Left forelimb (tissue), 1 donor: ENCODE measurements at regions not wholly inside any gene's neighbourhood (a gene's known extent, or its start where the extent isn't known, plus 50 kb on each side); places are given as distances from the start of the nearest gene placed in this dataset.
"Not testable (repeated sequence)": the region's sequence is repeated elsewhere in the genome, so short reads cannot be mapped to it uniquely, and the experiment has no call there.

Experiments
- DNase-seq: peaks from one replicate; pipeline ENCODE4 v3.0.0-alpha.2; 2018; ENCODE audit warnings: low spot score

DNA sequence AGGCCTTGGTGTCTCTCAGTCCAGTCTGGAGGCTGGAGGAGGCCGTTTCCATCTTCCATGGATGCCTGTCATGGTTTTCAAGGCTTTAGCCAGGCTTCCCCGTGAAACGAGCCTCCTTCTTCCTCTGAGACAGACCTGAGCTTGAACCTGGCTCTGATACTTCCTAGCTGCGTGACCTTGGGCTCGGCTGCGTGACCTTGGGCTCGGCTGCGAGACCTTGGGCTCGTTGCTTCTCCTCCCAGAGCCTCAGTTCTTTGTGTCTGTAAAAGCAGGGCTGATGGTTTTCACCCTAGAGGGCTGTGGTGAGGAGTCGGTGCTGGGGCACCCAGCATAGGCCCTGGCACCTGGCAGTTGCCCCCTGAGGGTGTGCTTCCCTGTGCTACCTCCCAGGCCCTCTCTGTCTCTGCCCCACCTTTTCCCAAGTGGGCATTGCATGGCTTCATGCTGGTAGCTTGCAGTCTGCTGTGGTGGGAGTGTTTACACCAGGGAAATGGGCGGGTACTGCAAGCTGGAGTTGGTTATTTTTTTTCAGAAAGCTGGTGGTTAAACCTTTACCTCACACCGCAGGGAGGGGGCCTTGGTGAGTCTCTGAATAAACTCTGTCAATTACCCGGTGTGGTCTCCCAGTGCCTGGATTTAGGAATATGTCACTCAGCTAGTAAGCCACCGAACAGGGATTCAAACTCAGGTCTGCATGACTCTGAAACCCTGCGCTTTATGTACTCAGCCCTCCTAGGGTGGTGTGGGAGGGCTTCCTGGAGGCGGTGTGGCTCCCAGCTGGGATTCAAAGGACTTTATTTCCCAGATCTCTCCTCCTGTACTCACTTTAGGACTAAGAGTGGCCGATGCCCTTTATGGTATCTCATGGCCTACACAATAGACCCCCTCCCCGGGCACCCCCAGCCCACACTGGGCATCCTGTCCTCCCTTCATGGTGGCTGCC, 129.0 kb upstream of the CIBAR2 start:
- DNase-seq, result no peak

DNA sequence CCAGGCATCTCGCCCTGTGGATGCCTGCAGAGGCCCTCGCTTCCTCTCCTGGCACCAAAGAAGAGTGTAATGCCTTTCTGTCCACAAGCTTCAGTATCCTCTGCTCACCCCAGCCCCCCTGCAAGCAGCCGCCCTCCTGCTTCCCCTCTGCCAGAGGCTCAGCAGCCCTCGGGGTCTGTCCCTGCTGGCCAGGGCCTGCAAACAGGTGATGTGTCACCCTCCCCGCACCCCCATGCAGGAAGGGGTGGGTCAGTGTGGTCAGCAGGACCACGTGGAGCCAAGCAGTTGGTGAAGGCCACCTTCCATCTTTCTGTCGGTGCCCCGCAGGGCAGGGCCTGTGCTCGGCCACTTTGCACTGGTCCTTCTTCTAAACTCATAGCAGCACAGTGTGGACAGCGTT, 129.9 kb upstream of the CIBAR2 start:
- no peak for DNase-seq

DNA sequence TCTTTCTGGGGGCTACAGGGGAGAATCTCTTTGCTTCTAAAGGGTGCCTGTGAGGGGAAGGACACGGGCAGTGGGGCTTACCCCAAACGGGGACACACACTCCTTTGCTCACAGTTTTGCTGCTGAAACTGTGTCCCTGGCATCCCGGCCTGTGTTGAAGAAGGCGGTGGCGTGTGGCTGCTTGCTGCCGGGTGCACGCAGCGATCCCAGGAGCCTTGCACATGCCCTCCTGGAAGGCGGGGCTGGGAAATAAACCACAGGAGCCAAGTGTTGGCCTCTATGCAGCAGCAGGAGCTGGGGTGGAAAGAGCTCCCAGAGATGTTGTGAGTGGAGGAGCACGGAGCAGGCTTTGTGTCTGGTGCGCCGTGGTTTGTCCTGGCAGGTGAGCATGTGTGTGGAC, 131.0 kb upstream of the CIBAR2 start:
- DNase-seq, result no peak

DNA sequence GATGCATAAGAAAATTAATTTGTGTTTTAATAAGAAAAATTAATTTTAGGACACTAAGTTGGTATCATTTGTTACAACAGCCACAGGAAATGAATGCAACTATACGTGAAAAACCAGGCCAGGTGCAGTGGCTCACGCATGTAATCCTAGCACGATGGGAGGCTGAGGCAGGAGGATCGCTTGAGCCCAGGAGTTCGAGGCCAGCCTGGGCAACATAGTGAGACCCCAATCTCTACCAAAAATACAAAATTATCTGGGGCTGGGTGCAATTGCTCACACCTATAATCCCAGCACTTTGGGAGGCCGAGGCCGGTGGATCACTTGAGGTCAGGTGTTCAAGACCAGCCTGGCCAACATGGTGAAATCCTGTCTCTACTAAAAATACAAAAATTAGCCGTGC, 132.2 kb upstream of the CIBAR2 start:
- not testable (repeated sequence) for DNase-seq

DNA sequence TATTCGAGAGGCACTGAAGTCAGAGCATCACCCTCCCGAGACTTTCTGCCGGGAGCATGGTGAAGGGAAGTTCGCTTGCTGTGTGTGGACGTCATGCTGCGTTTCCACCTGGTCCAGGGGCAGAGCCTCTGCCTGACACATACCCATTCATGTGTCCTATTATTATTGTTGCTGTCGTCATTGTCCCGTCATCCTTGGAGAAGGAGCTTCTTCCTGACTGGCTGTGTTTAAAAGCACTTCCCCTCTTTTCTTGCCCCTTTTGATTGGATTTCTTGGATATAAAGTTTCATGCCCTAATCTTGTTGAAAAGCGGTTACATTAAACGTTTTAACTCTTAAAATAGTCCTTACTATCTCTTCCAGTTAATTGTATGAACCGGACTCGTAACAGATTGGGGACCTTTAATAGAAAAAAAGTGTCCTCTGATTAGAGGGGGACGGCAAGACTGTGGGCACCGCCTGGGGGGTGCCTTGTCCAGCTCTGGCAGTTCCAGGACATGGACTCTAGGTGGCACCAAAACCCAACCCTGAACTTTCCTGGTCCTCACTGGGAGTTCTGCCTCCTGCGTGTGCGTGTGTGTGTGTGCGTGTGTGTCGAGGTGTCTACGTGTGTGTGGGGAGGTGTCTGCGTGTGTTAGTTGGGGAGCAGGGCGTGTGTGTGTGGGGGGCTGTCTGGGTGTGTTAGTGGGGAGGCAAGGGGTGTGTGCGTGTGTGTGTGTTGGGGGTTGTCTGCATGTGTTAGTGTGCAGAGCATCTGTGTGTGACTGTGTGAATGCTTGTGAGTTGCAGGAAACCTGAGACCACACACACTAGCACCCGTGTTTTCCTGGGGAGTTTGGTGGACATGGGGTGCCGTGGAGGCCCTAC, 133.3 kb upstream of the CIBAR2 start:
- DNase-seq, result no peak

DNA sequence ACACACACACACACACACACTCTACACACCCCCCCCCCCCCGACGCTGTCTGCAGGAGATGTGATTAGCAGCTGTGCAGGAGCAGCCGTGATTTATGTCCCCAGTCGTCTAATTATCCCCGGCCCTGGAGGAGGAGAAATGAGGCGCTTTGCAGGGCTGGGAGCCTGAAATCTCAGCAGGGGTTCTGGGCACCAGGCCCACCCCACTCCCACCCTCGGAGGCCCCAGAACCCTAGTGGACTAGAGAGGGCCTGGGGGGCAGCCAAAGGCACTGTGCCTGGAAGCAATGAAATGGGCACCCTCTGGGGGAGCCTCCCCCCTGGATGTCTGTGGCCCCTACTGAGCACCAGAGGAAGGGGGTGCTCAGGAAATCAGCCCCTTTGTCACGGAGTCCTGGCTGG, 134.2 kb upstream of the CIBAR2 start:
- DNase-seq, result no peak

DNA sequence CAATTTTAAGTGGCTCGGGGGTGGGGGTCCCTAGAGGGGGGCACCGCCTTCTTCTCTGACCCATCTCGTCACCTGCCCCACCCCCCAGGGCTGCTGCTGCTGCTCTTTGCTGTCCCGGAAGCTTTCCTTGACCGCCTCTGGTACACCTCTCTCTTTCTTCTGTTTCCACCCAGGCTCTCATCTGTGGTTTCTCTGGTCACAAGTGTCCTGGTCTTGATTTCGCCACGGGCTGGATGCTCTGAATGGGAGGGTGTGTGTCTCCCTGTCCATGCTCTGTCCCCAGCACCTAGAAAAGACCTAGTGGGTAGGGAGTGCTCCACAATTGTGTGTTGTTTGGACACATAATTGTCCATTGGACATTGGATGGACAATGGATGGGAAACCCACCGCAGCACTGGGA, 134.7 kb upstream of the CIBAR2 start:
- no peak for DNase-seq

DNA sequence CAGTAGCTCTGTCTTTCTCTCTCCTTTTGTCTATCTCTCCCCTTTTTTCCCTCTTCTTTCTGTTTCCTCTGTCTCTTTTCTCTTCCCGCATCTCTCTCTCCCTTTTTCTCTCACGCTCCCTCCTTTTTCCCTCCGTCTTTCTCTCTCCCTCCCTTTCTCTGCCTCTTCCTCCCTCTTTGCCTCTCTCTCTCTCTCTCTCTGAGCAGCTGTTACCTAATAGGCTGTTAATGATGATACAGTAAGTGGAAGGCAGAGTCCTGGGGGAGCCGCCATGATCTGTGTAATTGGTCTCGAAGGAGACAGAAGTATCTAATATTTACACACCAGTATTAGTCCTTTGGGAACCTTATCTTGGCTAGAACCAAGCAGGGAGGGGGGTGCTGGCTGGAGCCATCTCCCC, 136.1 kb upstream of the CIBAR2 start:
- DNase-seq, result no peak

DNA sequence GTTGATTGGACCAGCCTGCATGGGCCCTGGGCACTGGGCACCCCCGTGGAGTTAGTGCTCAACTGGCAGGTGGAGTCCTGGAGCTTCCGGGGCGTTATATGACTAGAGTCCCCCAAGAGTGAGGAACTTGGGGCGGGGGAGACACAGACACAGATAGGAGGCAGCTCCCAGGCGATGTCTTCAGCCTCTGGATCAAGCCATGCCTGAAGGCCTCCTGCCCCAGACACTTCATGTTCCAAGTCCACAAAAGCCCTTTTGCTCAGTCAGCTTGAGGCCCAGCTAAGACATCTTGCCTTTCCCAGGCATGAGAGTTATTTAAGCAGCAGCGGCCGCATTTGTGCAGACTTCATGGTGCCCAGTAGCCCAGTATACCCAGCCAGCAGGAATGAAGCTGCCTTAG, 136.6 kb upstream of the CIBAR2 start:
- DNase-seq, result no peak

DNA sequence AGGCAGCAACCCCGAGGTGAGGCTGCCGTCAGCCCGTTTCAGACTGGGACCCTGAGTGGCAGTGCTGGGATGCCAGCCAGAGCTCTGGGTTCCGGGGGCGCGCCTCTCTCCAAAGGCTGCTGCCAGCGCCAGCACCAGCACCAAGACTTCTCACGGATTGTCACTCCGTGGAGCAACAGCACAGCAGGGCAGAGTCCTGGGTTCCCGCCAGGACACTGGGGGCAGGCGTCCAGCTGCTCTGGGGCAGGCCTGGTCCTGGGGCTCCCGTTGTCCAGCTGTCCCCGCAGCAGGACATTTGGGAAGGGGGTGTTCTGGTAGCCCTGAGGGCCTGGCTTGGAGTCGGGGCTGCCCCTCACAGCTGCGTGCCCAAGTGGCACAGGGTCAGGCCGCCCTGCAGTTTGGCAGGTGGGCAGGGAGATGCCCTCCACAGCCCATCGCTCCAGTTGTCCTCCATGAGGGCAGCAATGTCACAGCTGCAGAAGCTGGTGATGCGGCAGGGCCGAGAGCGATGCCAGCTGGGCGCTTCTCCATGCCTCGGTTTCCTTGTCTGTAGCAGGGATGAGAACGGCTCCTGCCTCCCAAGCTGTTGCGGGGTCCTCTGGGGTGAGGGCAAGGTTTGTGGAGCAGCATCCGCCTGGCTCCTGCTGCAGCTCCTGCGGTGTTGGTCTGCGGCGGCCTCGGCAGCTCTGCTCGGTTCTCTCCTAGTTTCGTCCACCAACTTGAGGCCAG, 137.3 kb upstream of the CIBAR2 start:
- no peak for DNase-seq

DNA sequence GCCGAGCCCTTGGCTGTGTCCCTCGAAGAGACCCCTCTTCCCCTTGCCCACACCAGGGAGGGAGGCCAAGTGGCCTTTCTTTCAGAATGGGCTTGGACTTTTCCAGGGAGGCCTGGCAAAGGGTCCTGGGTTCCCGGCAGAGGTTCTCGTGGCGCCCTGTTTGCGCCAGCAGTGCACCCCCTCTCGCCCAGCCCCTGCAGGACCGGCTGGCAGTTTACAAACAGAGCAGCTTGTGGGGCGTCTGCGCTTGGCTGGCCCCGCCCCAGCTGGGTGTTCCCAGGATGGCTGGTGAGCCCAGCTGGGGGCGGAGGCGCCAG, 137.8 kb upstream of the CIBAR2 start:
- DNase-seq, result no peak

DNA sequence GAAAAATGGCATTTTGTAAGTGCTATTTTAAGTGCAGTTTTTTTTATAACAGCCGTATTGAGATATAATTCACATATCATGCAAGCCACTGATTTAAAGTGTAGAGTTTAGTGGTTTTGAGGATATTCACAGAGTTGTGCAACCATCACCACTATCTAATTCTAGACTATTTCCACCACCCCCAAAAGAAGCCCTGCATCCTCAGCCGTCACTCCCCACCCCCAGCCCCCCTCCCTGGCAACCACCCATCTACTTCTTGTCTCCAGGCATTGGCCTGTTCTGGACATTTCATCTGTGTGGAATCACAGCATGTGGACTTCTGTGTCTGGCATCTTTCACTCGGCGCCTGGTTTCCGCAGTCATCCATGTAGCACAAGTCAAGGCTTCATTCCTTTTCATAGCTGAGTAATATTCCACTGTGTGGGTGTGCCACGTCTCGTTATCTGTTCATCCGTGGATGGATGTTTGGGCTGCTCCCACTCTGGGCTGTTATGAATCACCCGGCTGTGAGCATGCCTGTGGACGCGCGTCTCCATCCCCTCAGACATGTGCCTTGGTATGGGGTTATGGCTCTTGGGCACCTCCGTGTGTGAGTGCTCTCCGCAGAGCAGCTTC, 138.4 kb upstream of the CIBAR2 start:
- no peak for DNase-seq

DNA sequence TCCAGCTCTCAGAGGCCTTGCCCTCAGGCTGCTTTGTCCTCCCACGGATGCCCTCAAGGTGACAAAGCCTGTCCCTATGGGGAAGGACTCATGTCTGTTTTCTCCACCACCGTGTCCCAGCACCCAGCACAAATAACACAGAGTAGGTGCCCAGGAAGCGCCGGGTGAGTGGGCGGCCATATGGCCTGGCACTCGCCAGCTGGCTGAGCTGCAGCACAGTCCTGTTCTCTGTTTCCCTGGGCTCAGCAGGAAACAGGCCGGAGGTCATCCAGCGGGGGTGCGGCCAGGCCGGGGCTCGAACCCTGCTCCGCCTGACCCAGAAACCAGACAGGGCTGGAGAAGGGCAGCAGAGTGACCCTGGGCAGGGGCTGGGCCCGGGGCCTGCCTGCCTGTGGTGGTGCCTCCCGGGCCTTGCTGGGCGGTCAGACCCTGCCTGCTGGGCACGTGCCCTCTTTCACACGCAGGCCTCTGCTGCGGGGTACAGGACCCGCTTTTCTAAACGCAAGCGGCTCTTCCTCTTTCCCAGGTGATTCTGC, 139.0 kb upstream of the CIBAR2 start:
- DNase-seq, result no peak

DNA sequence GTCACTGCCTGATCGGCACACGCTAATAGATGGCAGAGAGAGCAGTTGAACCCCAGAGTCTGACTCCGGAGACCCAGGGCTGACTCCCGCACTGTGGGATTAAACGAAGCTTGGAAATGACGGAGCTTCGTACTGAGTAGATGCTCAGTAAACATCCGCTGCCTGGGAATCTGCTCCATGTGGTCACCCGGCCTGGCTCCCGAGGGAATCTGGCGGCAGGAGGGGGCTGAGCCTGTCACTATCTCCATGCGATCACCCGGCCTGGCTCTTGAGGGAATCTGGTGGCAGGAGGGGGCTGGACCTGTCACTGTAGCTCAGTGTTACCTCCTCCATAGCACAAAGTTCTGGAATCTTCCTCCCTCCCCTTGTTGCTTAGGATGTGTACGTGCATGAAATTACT, 139.7 kb upstream of the CIBAR2 start:
- no peak for DNase-seq

DNA sequence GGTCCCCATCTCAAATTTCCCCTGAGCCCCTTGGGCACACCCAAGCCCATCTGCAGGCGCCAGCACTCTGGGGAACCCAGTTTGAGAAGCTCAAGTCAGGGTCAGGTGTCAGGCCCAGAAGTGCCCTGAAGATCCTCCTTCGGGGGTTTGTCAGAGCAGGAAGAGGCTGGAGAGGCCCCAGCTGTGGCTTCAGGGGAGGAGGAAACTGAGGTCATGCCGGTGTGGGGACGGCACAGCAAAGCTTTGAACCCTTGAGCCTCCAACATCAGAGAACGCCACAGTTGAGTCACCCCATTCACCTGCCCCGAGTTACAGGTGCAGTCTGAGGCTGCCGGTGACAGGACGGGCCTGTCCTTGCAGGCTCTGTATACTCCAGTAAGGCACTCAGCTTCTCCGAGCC, 140.2 kb upstream of the CIBAR2 start:
- DNase-seq, result no peak

DNA sequence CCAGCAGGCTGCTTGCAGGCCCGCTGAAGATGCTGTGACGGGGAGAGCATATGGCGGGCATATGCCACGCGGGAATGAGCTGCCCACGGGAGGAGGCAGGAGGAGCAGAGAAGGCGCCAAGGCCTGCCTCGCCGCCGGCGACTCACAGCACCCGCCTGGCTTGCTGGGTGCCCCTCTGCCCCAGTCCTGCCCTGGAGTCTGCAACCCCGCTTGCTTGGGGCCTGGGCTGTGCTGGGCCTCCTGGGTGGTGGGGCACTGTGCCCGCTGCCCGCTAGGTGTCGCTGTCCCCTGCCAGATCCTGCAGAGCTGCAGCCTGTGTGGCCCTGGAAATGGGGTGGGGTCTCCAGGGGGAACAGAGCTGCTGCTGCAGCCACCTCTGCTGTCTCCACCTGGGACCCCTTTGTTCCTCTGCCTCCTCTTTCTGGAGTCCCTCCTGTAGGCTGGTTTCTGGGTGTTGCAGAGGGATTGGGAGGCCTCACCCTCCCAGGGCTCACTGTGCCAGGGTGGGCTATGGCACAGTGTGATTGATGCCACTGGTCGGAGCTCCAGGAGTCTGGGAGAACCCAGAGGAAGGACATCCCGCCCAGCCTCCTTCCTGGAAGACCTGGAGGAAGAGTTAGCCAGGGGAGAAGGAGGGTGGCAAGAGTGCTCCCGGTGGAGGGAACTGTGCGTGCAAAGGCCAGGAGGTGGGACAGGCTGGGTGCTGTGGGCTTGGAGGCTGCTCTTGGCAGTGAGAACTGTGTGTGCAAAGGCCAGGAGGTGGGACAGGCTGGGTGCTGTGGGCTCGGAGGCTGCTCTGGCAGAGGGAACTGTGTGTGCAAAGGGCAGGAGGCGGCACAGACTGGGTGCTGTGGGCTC, 141.0 kb upstream of the CIBAR2 start:
- no peak for DNase-seq

DNA sequence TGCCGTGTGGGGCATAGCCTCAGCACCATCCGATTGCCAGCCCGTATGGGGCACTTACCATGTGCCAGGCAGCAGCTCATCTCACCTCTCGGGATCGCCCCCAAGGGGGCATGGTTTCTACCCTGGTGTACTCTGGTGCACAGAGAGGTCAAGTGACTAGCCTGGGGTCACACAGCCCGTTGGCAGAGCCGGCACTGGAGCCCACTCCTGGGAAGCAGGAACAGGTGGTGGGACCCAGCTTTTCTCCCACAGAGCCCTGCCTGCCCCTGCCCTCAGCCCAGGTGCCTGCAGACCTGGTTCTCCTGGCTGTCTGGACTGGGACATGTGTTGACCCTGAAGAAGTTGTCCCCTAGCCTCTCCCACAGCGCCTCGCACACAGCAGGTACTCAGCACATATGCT, 141.8 kb upstream of the CIBAR2 start:
- DNase-seq, result no peak

DNA sequence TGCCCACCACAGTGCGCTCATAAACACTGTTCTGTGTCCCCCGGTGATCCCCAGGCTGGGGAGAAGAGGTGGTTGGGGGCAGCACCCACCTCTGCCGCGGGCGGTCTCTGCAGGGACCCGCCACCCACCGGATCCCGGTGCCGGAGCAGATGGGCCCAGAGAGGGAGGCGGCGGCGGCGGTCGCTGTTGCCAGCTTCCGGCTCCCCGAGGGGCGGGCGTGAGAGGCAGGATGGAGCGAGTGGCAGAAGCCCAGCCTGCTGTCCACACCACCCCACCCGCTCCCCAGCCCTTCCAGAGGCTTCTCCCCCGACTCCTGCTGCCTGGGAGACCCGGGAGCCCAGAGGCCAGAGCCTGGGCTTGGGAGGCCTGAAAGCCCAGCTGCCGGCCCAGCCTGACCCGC, 142.6 kb upstream of the CIBAR2 start:
- no peak for DNase-seq

DNA sequence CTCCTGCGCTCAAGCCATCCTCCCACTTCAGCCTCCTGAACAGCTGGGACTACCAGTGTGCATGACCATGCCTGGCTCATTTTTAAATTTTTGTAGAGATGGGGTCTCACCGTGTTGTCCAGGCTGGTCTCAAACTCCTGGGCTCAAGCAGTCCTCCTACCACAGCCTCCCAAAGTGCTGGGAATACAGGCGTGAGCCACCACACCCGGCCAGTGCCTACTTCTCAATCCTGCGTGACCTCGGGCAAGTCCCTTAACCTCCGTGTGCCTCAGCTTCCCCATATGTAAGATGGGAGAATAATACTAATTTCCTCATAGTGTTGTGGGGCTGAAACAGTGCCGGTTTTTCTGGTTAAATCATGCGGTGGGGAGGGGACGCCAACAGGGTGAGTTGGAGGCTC, 143.5 kb upstream of the CIBAR2 start:
- DNase-seq, result no peak

DNA sequence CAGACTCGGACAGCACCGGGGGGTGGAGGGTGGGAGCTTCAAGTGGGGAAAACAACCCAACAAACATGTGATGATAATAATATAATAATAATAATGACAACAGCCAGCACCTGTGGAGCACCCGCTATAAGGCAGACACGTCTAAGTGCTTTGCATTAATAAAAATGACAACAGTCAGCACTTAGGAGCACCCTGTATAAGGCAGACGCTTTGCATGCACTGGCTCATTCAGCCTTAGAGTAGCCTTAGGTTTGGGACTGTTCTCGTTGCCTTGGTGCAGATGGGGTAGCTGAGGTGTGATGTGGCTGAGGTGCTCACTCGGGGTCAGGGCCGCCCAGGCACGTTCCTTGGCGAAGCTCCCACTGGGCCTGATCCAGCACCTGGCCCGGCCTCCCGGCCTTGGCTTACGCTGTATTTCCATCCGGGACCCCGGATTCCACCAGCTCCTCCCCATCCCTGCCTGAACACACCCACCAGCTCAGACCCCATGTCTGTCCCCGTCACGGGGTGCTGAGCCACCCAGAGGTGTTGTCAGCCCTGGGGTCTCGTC, 144.0 kb upstream of the CIBAR2 start:
- DNase-seq, result no peak

DNA sequence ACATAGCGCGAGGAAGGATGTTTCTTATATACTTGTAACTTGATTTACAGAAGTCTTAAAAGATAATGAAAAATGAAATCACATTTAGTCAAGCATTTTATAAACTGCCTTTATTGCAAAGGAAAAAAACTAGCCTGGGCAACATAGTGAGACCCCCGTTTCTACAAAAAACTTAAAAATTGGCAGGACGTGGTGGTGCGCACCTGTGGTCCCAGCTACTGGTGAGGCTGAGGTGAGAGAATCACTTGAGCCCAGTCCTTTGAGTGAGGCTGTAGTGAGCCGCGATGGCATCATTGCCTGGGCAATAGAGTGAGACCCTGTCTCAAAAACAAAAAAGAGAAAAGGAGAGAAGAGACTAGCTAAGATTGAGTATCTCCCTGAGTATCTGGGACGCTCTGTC, 145.2 kb upstream of the CIBAR2 start:
- no peak for DNase-seq
